Fibroblast of villous mesenchyme (primary cell): ENCODE measurements at regions not wholly inside any gene's neighbourhood (a gene's known extent, or its start where the extent isn't known, plus 50 kb on each side); places are given as distances from the start of the nearest gene placed in this dataset.
A peak's percentile ranks its signal among the peaks of the same experiment; 100 is the strongest.

Source experiments
- DNase-seq: peaks from one replicate; pipeline ENCODE4 v3.0.0-alpha.2; 2010; ENCODE audit warnings: low read depth
- H3K4me3 ChIP-seq: 2 replicates; pipeline ENCODE4 v1.5.1; 2011; ENCODE audit warnings: low read depth, mild to moderate bottlenecking, low read length
- TF ChIP-seq, protein P1 (sequence below): IDR thresholded peaks from 2 replicates; pipeline ENCODE4 v1.5.1; 2012; ENCODE audit warnings: low read depth, mild to moderate bottlenecking, low read length; ENCODE audit not compliant: insufficient read depth

DNA sequence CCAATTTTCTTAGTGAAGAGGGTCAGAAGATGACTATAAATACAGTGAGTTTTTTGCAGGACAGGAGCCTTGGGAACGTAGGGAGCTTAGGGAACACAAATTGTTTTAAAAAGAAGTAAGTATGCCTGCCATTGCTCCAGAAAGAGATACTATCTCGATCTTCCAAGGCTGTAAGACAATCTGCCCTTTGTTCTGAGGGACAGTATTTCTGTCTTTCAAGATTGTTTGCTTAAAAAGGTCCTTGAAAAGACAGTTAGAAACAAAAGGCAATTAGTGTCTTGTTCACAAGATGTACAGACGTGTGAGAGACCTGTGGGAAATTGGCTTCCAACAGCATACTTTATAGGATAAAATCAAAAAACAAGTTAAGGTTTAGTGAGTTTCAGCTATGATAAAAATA, 321.2 kb upstream of the FAR2 start:
- TF ChIP-seq, protein P1, sequence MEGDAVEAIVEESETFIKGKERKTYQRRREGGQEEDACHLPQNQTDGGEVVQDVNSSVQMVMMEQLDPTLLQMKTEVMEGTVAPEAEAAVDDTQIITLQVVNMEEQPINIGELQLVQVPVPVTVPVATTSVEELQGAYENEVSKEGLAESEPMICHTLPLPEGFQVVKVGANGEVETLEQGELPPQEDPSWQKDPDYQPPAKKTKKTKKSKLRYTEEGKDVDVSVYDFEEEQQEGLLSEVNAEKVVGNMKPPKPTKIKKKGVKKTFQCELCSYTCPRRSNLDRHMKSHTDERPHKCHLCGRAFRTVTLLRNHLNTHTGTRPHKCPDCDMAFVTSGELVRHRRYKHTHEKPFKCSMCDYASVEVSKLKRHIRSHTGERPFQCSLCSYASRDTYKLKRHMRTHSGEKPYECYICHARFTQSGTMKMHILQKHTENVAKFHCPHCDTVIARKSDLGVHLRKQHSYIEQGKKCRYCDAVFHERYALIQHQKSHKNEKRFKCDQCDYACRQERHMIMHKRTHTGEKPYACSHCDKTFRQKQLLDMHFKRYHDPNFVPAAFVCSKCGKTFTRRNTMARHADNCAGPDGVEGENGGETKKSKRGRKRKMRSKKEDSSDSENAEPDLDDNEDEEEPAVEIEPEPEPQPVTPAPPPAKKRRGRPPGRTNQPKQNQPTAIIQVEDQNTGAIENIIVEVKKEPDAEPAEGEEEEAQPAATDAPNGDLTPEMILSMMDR = no peak
- no peak for DNase-seq
- H3K4me3 ChIP-seq = no peak overlapping the region

DNA sequence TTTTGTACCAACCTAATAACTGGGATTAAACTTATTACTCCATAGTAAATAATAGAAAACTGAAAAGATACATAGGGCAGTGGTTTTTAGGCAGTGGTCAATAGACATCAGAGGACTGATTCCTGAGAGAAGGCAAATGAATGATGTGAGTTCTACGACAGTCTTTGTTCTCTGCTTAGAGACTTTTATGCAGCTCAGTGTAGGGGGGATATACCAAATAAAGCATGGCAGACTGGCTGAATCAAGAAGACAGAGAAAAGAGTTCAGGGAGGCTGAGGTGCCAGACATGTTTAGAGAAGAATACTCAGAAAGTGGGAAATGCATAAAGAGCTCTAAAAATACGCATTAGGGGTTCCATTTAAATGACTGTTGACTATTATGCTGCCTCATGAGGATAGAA, 320.8 kb upstream of the FAR2 start:
- TF ChIP-seq, protein P1 = no peak
- no peak for DNase-seq
- H3K4me3 ChIP-seq = no peak overlapping the region

DNA sequence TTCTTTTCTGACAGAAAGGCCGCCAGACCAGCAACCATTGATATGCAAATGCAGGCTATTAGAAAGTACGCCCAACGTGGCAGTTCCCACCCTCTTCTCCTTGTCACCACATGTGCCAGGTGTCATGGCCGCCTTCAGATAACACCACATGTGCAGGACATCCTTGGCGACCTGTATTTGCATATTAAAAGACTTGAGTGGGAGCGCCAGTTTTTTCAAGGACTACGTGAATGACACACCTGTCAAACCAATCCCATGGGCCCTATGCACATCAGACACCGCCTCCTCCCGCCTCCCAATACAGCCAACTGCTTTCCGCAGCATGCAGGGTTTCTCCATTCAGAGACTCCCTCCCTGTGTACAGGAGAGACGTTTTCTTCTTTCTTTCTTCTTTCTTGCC, 318.6 kb upstream of the FAR2 start:
- DNase-seq = no peak
- TF ChIP-seq, protein P1 = no peak
- no peak overlapping the region for H3K4me3 ChIP-seq

DNA sequence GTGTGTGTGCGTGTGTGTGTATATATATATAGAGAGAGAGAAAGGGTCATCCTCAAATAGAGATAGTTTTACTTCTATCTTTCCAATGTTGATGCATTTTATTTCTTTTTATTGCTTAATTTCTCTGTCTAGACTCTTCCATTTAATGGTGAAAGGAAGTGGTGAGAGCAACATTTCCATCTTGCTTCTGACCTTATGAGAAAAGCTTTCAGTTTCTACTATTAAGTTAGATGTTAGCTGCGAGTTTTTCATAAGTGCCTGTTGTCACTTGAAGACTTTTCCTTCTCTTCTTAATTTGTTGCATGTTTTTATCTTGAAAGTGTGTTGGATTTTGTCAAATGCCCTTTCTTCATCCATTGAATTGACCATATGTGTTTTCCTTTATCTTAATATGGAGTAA, 304.4 kb upstream of the FAR2 start:
- no peak for DNase-seq
- H3K4me3 ChIP-seq = no peak overlapping the region
- TF ChIP-seq, protein P1 = no peak

DNA sequence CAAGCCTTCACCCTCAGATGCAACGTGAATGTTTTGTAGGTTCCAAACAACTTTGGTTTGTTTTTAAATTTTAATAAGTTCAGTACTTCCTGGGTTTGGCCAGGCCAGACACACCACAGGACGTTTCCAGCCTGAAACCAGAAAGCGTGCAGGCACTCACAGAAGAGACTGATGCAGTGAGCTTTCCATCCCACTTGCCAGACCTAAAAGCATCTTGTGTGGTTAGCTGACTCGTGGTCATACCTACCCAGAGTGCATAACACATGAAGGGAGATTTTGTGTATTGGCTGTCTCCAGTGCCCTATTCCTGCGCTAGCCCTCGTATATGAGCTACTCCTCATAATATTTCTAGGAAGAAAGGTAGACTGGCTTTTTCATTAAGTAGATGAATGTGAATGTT, 297.3 kb upstream of the FAR2 start:
- TF ChIP-seq, protein P1 = no peak

DNA sequence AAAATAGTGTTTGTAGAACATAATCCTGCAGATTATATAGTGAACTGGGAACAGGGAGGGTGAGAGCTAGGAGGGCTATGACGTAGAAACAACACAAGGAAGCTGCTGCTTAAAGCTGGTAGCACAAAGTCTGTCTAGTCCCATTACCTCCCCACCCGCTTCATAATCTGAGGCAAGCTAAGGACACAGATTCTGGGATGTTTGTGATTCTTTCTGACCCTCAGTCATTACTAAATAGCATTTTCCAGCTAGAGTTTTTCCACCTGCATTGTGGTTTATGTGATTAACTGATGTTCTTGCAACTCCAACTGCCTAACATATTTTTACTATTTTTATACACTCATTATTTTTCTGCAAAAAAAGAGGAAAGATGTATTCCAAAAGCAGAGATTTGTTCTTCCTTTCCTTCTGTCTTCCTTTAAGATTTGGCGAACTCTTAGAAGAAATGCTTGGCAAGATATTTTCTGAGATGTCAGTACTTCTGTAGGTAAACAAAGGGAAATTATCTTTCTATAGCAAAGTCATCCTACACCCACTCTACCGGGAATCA, 293.2 kb upstream of the FAR2 start:
- TF ChIP-seq, protein P1 = no peak
- DNase-seq = peak; percentile 19
- no peak overlapping the region for H3K4me3 ChIP-seq

More for the DNA sequence above, 297.3 kb upstream of the FAR2 start:
- DNase-seq = no peak
- H3K4me3 ChIP-seq = no peak overlapping the region

DNA sequence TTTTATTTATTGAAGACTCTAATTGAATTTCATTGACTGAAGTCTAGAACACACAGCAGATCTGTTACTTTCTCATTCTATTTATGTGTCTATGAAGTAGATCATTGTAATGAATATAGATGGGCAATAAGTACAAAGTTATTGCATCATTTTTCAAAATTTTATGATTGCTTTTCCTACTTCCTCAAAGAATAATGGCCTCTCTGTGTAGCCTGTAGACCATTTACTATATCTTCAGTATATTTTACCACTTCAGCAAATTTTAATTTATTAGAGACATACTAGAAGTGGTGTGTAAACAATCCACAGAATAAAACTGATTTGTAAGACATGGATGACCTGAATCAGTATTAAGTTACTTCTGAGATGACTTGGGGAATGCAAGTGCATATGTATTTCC, 291.7 kb upstream of the FAR2 start:
- TF ChIP-seq, protein P1 = no peak
- no peak overlapping the region for H3K4me3 ChIP-seq
- no peak for DNase-seq
